Upper lobe of right lung (tissue), 1 donor: ENCODE measurements at regions not wholly inside any gene's neighbourhood (a gene's known extent, or its start where the extent isn't known, plus 50 kb on each side); places are given as distances from the start of the nearest gene placed in this dataset.

Experiments
- ATAC-seq: fragments of 200-7000 bp; cut with Tn5 transposase; one replicate; pipeline ENCODE4 v1.9.1; 2020; ENCODE audit warnings: mild to moderate bottlenecking, moderate library complexity
- DNase-seq: peaks from one replicate; pipeline ENCODE4 v3.0.0-alpha.2; 2020
- H3K27ac ChIP-seq: fragments of 200-600 bp; one replicate; pipeline ENCODE4 v1.8.0; 2022
- H3K27me3 ChIP-seq: fragments of 200-600 bp; one replicate; pipeline ENCODE4 v1.8.0; 2022; ENCODE audit warnings: mild to moderate bottlenecking
- H3K36me3 ChIP-seq: fragments of 200-600 bp; one replicate; pipeline ENCODE4 v1.8.0; 2022
- H3K4me1 ChIP-seq: fragments of 200-600 bp; one replicate; pipeline ENCODE4 v1.8.0; 2022
- H3K4me3 ChIP-seq: fragments of 200-600 bp; one replicate; pipeline ENCODE4 v1.8.0; 2022; ENCODE audit warnings: mild to moderate bottlenecking
- H3K9me3 ChIP-seq: fragments of 200-600 bp; one replicate; pipeline ENCODE4 v1.8.0; 2022
- intact Hi-C: fragments of 100-400 bp; cut with DNase I; formaldehyde crosslinking; loops from one replicate; pipeline ENCODE4 v1.11.0; 2022
- TF ChIP-seq, protein P1 (sequence below): fragments of 200-600 bp; IDR thresholded peaks from one replicate; pipeline ENCODE4 v1.8.0; 2022; ENCODE audit warnings: antibody characterized with exemption
- donor health status: DM: no; HTN: yes; CAD: no; lungs with severe emphysema.

DNA sequence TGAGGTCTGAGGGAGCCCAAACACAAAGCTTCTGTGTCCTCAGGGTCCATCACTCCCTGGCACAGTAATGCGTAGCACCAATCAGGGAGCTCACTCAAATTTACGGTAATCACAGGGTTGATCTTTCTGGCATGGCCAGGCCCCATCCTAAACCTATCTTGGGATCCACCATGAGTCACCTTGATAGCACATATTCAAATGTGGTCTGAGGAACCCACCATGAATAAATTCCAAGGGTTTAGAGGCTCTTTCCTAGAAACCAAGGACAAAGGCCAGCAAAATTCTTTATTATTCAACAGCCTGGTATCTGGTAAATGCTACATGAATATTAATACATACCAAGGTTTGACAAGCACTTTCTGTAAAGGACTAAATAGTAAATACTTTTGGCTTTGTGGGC, 254.5 kb downstream of the TLR4 start:
- Histone ChIP-seq H3K9me3 (no peaks in the 10 kb centered on the region), H3K27ac (no peak overlapping the region), H3K4me3 (no peak overlapping the region), H3K27me3 (no peaks in the 10 kb centered on the region), H3K36me3 (no peaks in the 10 kb centered on the region), H3K4me1 (no peaks in the 10 kb centered on the region)
- DNase-seq (no peak), ATAC-seq (no peak)
- TF ChIP-seq, protein P1, sequence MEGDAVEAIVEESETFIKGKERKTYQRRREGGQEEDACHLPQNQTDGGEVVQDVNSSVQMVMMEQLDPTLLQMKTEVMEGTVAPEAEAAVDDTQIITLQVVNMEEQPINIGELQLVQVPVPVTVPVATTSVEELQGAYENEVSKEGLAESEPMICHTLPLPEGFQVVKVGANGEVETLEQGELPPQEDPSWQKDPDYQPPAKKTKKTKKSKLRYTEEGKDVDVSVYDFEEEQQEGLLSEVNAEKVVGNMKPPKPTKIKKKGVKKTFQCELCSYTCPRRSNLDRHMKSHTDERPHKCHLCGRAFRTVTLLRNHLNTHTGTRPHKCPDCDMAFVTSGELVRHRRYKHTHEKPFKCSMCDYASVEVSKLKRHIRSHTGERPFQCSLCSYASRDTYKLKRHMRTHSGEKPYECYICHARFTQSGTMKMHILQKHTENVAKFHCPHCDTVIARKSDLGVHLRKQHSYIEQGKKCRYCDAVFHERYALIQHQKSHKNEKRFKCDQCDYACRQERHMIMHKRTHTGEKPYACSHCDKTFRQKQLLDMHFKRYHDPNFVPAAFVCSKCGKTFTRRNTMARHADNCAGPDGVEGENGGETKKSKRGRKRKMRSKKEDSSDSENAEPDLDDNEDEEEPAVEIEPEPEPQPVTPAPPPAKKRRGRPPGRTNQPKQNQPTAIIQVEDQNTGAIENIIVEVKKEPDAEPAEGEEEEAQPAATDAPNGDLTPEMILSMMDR, result no peak
- intact Hi-C loops, result no loop called here

DNA sequence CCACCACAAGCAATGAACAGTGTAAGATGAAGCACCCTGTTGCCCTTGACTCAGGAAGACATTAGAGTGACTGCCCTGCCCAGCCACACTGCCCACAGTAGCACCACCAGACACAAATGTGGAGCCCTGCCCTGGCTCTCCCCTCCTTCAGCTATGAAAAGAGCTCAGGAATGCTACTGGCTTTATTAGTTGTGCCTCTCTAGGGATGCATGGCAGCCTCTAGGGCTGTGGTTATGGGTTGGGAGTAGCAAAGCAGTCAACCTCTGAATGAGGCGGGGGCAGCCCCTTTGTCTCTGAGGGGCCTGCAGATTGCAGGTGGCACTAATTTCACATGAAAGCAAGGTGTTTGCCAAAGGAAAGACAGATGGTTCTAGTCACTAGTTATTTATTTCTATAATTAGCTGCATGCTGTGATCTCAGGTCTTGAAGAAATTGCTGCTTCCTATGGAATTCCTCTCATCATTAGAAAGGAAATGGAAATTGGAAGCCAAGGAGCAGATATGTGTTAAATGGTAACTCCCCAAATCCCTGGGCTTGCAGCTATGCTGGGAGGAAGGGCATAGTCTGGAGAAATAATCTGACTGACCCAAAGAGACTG, 259.4 kb downstream of the TLR4 start:
- Histone ChIP-seq H3K27ac (no peak overlapping the region), H3K36me3 (no peaks in the 10 kb centered on the region), H3K4me1 (no peaks in the 10 kb centered on the region), H3K9me3 (no peaks in the 10 kb centered on the region), H3K4me3 (no peak overlapping the region), H3K27me3 (no peaks in the 10 kb centered on the region)
- intact Hi-C loops, result no loop called here
- TF ChIP-seq, protein P1, result no peak
- ATAC-seq (no peak), DNase-seq (no peak)

DNA sequence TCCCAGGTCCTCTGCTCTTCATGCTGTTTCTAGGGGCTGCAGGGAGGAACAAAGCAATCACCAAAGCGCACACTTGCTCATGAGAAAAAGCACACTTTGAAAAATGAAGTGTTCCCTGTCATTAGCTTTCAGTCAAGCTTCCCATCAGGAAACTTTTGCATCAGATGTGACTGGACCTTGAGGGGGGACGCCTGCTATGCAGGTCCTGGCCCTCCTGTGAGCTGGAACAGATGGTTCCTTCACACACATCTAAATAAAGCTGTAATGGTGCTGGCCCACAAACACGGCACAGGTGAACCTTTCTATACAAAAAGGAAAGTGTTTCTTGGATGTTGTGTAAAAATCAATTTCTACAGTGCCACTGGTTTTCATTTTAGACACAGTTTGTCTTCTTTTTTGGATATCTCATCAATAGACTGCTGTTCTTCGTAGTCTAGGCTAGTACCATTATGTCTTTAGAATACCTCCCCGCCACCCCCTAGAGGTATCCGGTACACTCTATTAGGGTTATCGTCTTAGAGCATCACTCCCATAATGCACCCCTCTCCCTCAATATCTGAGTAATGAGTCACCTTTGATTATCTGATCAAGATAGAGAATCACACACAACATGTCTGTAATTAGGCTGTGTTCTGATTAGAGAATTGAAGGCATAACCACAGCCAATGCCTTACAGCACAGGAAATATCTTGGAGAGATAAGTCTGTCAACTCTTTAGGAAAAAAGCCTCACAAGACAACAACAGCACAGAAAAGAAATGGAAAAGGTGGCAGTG, 266.3 kb downstream of the TLR4 start:
- no peak overlapping the region for H3K4me3 ChIP-seq
- no peaks in the 10 kb centered on the region for H3K27me3 ChIP-seq
- H3K9me3 ChIP-seq, result no peaks in the 10 kb centered on the region
- ATAC-seq (no peak), DNase-seq (no peak)
- H3K4me1 ChIP-seq, result no peaks in the 10 kb centered on the region
- intact Hi-C loops, result no loop called here
- no peaks in the 10 kb centered on the region for H3K36me3 ChIP-seq
- H3K27ac ChIP-seq, result no peak overlapping the region
- TF ChIP-seq, protein P1, result no peak

DNA sequence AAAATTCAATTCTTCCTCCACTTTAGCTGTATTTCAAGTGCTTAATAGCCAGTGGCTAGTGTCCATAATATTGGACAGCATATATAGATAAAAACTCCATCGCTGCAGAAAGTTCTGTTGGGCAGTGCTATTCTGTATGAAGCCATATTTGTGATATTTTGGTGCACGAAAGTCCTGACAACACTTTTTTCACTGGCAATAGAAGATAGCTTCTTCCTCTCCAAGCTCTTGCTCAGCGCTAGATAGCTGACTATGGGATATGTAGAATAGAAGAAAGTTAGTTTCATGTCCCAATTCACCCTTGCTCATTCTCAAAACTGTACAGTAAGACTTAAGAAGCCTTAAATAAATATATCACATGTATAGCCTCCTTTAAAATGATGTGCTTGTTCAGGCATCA, 269.9 kb downstream of the TLR4 start:
- no peaks in the 10 kb centered on the region for H3K36me3 ChIP-seq
- no peak overlapping the region for H3K27ac ChIP-seq
- H3K9me3 ChIP-seq, result no peaks in the 10 kb centered on the region
- no peak for DNase-seq
- intact Hi-C loops, result no loop called here
- no peak for ATAC-seq
- no peaks in the 10 kb centered on the region for H3K4me1 ChIP-seq
- H3K27me3 ChIP-seq, result no peaks in the 10 kb centered on the region
- TF ChIP-seq, protein P1, result no peak
- no peak overlapping the region for H3K4me3 ChIP-seq

DNA sequence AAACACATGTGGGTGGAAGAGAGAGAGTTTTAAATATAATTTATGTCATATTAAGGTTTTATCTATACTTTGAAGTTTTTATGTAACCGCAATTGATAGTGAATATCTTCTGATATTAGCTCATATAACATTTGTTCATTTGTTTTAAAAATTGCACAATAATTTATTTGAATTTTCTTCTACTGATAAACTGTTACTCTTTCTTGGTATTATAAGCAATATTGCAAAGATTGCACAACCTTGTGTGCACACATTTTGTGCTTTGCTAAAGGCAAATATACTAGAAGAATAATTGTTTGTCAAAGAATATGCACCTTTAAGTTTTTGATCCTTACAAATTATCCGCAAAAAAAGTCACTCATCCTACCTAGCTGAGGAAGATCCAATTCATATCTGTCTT, 275.7 kb downstream of the TLR4 start:
- Histone ChIP-seq H3K4me3 (no peak overlapping the region), H3K36me3 (no peaks in the 10 kb centered on the region), H3K4me1 (no peaks in the 10 kb centered on the region), H3K27me3 (no peaks in the 10 kb centered on the region), H3K9me3 (no peaks in the 10 kb centered on the region), H3K27ac (no peak overlapping the region)
- ATAC-seq, result no peak
- intact Hi-C loops, result no loop called here
- TF ChIP-seq, protein P1, result no peak
- no peak for DNase-seq
